GM23338 (cell line): ENCODE measurements at regions not wholly inside any gene's neighbourhood (a gene's known extent, or its start where the extent isn't known, plus 50 kb on each side); places are given as distances from the start of the nearest gene placed in this dataset.

Source experiments
- ATAC-seq: fragments of 200-7000 bp; cut with Tn5 transposase; 3 replicates; pipeline ENCODE4 v1.9.1; 2020
- DNase-seq: peaks from one replicate; pipeline ENCODE4 v3.0.0-alpha.2; 2015; ENCODE audit warnings: low spot score
- H2AFZ ChIP-seq: fragments of 200-600 bp; sonication (generic); 2 replicates; pipeline ENCODE4 v1.8.0; 2016; ENCODE audit warnings: antibody characterized with exemption, mild to moderate bottlenecking, moderate library complexity
- H3F3A ChIP-seq: fragments of 200-600 bp; sonication (generic); replicated peaks from 2 replicates; pipeline ENCODE4 v1.8.0; 2017; ENCODE audit warnings: antibody characterized with exemption, mixed run types, low read depth
- H3K27ac ChIP-seq: fragments of 200-600 bp; sonication (generic); 2 replicates; pipeline ENCODE4 v1.6.1; 2016; ENCODE audit warnings: low read depth
- H3K27me3 ChIP-seq: fragments of 200-600 bp; sonication (generic); 2 replicates; pipeline ENCODE4 v1.8.0; 2016; ENCODE audit warnings: mild to moderate bottlenecking, mixed run types, moderate library complexity; ENCODE audit not compliant: insufficient read depth
- H3K36me3 ChIP-seq: fragments of 200-600 bp; sonication (generic); 2 replicates; pipeline ENCODE4 v1.8.0; 2016; ENCODE audit warnings: mild to moderate bottlenecking; ENCODE audit not compliant: insufficient read depth
- H3K4me1 ChIP-seq: fragments of 200-600 bp; sonication (generic); 2 replicates; pipeline ENCODE4 v1.8.0; 2016; ENCODE audit warnings: mild to moderate bottlenecking, moderate library complexity; ENCODE audit not compliant: insufficient read depth
- H3K4me2 ChIP-seq: fragments of 200-600 bp; sonication (generic); 2 replicates; pipeline ENCODE4 v1.7.1; 2017; ENCODE audit warnings: mixed run types
- H3K4me3 ChIP-seq: fragments of 200-600 bp; sonication (generic); 2 replicates; pipeline ENCODE4 v1.6.1; 2016; ENCODE audit warnings: mixed run types
- H3K79me2 ChIP-seq: fragments of 200-600 bp; sonication (generic); replicated peaks from 2 replicates; pipeline ENCODE4 v1.8.0; 2017; ENCODE audit warnings: mild to moderate bottlenecking; ENCODE audit not compliant: insufficient read depth
- H3K9me2 ChIP-seq: fragments of 200-600 bp; sonication (generic); 2 replicates; pipeline ENCODE4 v1.8.0; 2017; ENCODE audit not compliant: insufficient read depth
- H4K20me1 ChIP-seq: fragments of 200-600 bp; sonication (generic); replicated peaks from 2 replicates; pipeline ENCODE4 v1.8.0; 2017; ENCODE audit warnings: mild to moderate bottlenecking; ENCODE audit not compliant: insufficient read depth
- H3K27ac Mint-ChIP-seq: 2 replicates; pipeline ENCODE4 v1.8.0; 2020; ENCODE audit warnings: inconsistent platforms, mild to moderate bottlenecking, moderate library complexity, mixed read lengths
- H3K27me3 Mint-ChIP-seq: 3 replicates; pipeline ENCODE4 v1.8.0; 2022; ENCODE audit warnings: low read depth, mild to moderate bottlenecking, moderate library complexity, mixed read lengths, inconsistent platforms; ENCODE audit not compliant: insufficient read depth, poor library complexity
- H3K36me3 Mint-ChIP-seq: 3 replicates; pipeline ENCODE4 v1.8.0; 2021; ENCODE audit warnings: low read depth, mild to moderate bottlenecking, inconsistent platforms, moderate library complexity, mixed read lengths
- H3K4me1 Mint-ChIP-seq: 3 replicates; pipeline ENCODE4 v1.8.0; 2020; ENCODE audit warnings: mild to moderate bottlenecking, inconsistent platforms, mixed read lengths
- H3K4me3 Mint-ChIP-seq: 3 replicates; pipeline ENCODE4 v1.8.0; 2021; ENCODE audit warnings: moderate library complexity, mild to moderate bottlenecking, inconsistent platforms, mixed read lengths
- H3K9me3 Mint-ChIP-seq: 3 replicates; pipeline ENCODE4 v1.8.0; 2020; ENCODE audit warnings: moderate library complexity, mild to moderate bottlenecking, inconsistent platforms, mixed read lengths
- CREB1 ChIP-seq: fragments of 250-450 bp; sonication (Bioruptor Pico); IDR thresholded peaks from 2 replicates; pipeline ENCODE4 v1.5.0; 2020; ENCODE audit warnings: low read depth, mild to moderate bottlenecking, moderate library complexity
- CTCF ChIP-seq, 2 experiments: fragments of 200-600 bp in 1 of 2; sonication (generic) in 1 of 2; conservative IDR thresholded peaks; 2 replicates each; pipeline versions ENCODE4 v1.5.1 to v1.6.1; 2016 to 2017; ENCODE audit warnings: antibody characterized with exemption in 2 of 2, low read depth in 2 of 2, mild to moderate bottlenecking in 2 of 2, moderate library complexity in 1 of 2
- ETS1 ChIP-seq: IDR thresholded peaks from 2 replicates; pipeline ENCODE4 v1.6.1; 2016; ENCODE audit warnings: antibody characterized with exemption
- EZH2 ChIP-seq: fragments of 200-600 bp; sonication (generic); IDR thresholded peaks from one replicate; pipeline ENCODE4 v1.8.0; 2017; ENCODE audit warnings: antibody characterized with exemption, mild to moderate bottlenecking, low read depth; ENCODE audit not compliant: unreplicated experiment
- EZH2phosphoT487 ChIP-seq: fragments of 200-600 bp; sonication (generic); IDR thresholded peaks from one replicate; pipeline ENCODE4 v1.8.1; 2018; ENCODE audit warnings: antibody characterized with exemption; ENCODE audit not compliant: unreplicated experiment
- JUNB ChIP-seq: IDR thresholded peaks from one replicate; pipeline ENCODE4 v1.6.1; 2016; ENCODE audit warnings: antibody characterized with exemption; ENCODE audit not compliant: unreplicated experiment
- NANOG ChIP-seq: IDR thresholded peaks from 2 replicates; pipeline ENCODE4 v1.6.1; 2016; ENCODE audit warnings: antibody characterized with exemption, borderline replicate concordance
- POLR2AphosphoS5 ChIP-seq: IDR thresholded peaks from 2 replicates; pipeline ENCODE4 v1.6.1; 2016; ENCODE audit warnings: antibody characterized with exemption, low read depth
- REST ChIP-seq: IDR thresholded peaks from one replicate; pipeline ENCODE4 v1.6.1; 2018; ENCODE audit warnings: antibody characterized with exemption; ENCODE audit not compliant: unreplicated experiment
- STAT1 ChIP-seq: IDR thresholded peaks from one replicate; pipeline ENCODE4 v1.6.1; 2016; ENCODE audit warnings: antibody characterized with exemption; ENCODE audit not compliant: unreplicated experiment
- ZNF114 ChIP-seq: fragments of 250-450 bp; sonication (Bioruptor Pico); IDR thresholded peaks from 2 replicates; pipeline ENCODE4 v1.5.0; 2020; ENCODE audit warnings: mild to moderate bottlenecking, moderate library complexity
- ZNF331 ChIP-seq: fragments of 250-450 bp; sonication (Bioruptor Pico); IDR thresholded peaks from 2 replicates; pipeline ENCODE4 v1.5.0; 2020; ENCODE audit warnings: low read depth, mild to moderate bottlenecking, moderate library complexity
- ZNF462 ChIP-seq: fragments of 250-450 bp; sonication (Bioruptor Pico); IDR thresholded peaks from 2 replicates; pipeline ENCODE4 v1.5.0; 2020; ENCODE audit warnings: mild to moderate bottlenecking, moderate library complexity

- Mint-ChIP-seq H3K9me3 (peaks cover 15% of the 10 kb centered on the region), H3K36me3 (0 out of 3 replicates have a peak, but pooled peaks cover 3% of the 10 kb centered on the region), H3K4me3 (no peak overlapping the region), H3K4me1 (peaks cover 19% of the 10 kb centered on the region), H3K27me3 (peaks cover 4% of the 10 kb centered on the region), H3K27ac (no peak overlapping the region)
- no peak overlapping the region for H3K4me3 ChIP-seq
- no peak overlapping the region for H2AFZ ChIP-seq
- H3K36me3 ChIP-seq, result no peaks in the 10 kb centered on the region
- TF ChIP-seq EZH2 (no peak), EZH2phosphoT487 (no peak), NANOG (no peak), REST (no peak), CTCF (conservative IDR thresholded peaks at IDR 0.05; ENCODE audit: low read depth in 2 of 2) (no peak), STAT1 (no peak), ZNF331 (CRISPR knock-in tag) (no peak), POLR2AphosphoS5 (no peak), ZNF114 (no peak), ZNF462 (no peak), JUNB (no peak), ETS1 (no peak), CREB1 (CRISPR knock-in tag) (no peak)
- H4K20me1 ChIP-seq, result no peaks in the 10 kb centered on the region
- no peaks in the 10 kb centered on the region for H3F3A ChIP-seq
- H3K27ac ChIP-seq, result no peak overlapping the region
- ATAC-seq (no peak), DNase-seq (no peak)
- H3K27me3 ChIP-seq, result no peaks in the 10 kb centered on the region
- no peaks in the 10 kb centered on the region for H3K79me2 ChIP-seq
- peaks cover 10% of the 10 kb centered on the region for H3K4me1 ChIP-seq
- no peak overlapping the region for H3K4me2 ChIP-seq
- no peaks in the 10 kb centered on the region for H3K9me2 ChIP-seq
Observed at GRCh38 chr7:26937306-26937705, 72.9 kb upstream of the SKAP2 start.
